ENCODE measurements at regions not wholly inside any gene's neighbourhood (a gene's known extent, or its start where the extent isn't known, plus 50 kb on each side); places are given as distances from the start of the nearest gene placed in this dataset.

GRCh38 chr4:10283761-10284160 is 167.2 kb upstream of the WDR1 start:
- TF ChIP-seq CTCF (IDR thresholded peaks at IDR 0.05 in 8 of 11, conservative IDR thresholded peaks at IDR 0.05 in 3 of 11) (no peak), POLR2AphosphoS5 (IDR thresholded peaks at IDR 0.05) (no peak)

All from spleen (tissue), 7 donors.